Duodenal mucosa (tissue), 2 donors: ENCODE measurements at regions not wholly inside any gene's neighbourhood (a gene's known extent, or its start where the extent isn't known, plus 50 kb on each side); places are given as distances from the start of the nearest gene placed in this dataset.

Experiments
- H3K27ac ChIP-seq: one replicate; pipeline ENCODE4 v1.7.0; 2013; ENCODE audit warnings: low read depth, low read length
- H3K27me3 ChIP-seq, 2 donors: one replicate each; pipeline ENCODE4 v1.7.0; 2013; ENCODE audit warnings: low read length in 2 of 2, control low read depth in 1 of 2; ENCODE audit not compliant: insufficient read depth in 2 of 2, control insufficient read depth in 1 of 2
- H3K36me3 ChIP-seq, 2 donors: one replicate each; pipeline ENCODE4 v1.7.0; 2013; ENCODE audit warnings: low read length in 2 of 2, control low read depth in 1 of 2; ENCODE audit not compliant: insufficient read depth in 2 of 2, control insufficient read depth in 1 of 2
- H3K4me1 ChIP-seq, 2 donors: one replicate each; pipeline ENCODE4 v1.7.0; 2013; ENCODE audit warnings: low read length in 2 of 2, control low read depth in 1 of 2; ENCODE audit not compliant: insufficient read depth in 2 of 2, control insufficient read depth in 1 of 2
- H3K4me3 ChIP-seq, 2 donors: one replicate each; pipeline ENCODE4 v1.7.0; 2013; ENCODE audit warnings: low read length in 2 of 2, low read depth in 1 of 2
- H3K9ac ChIP-seq, 2 donors: one replicate each; pipeline ENCODE4 v1.7.0; 2013; ENCODE audit warnings: low read length in 2 of 2, low read depth in 1 of 2
- H3K9me3 ChIP-seq, 2 donors: one replicate each; pipeline ENCODE4 v1.7.0; 2013; ENCODE audit warnings: low read length in 2 of 2, control low read depth in 1 of 2; ENCODE audit not compliant: control insufficient read depth in 1 of 2

DNA sequence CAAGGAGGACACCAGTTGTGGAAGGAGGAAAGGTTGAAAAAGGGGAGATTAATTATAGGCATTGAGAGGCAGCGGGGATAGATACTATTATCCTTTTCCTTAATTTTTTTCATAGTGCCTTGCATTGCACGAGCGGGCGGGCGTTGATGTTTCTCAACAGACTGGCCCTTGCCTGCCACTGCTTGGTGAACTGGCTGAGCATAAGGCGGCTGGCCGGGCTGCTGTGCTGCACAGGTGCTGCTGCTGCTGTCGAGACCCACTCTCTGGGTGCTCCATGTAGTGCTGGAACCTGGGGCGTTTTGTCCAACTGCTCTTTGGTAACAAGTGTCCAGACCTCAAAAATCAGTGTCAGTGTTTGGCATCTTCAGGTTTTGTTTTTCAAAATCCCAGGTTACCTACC, 83.3 kb upstream of the PAQR3 start:
- Histone ChIP-seq H3K27me3 (no peaks in the 10 kb centered on the region), H3K4me1 (no peaks in the 10 kb centered on the region), H3K27ac (no peak overlapping the region), H3K36me3 (no peaks in the 10 kb centered on the region), H3K9ac (no peak overlapping the region), H3K4me3 (no peak overlapping the region), H3K9me3 (no peaks in the 10 kb centered on the region)

DNA sequence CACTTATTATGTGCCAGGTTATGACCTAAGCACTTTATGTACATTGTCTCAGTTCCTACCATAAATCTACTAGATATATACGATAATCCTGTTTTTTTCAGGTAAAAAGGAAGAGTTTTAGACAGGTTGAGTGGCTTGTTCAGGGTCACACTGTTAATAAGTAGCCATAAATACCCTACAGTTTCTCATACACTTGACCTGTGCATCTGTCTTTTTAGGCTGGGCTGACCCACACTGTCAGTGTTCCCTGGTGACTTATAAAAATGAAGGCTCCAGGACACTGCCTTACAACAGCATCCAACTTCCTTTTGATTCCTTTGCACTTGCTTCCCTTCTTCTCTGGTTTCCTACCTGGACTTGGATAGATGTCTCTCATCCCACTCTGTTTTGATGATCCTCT, 78.2 kb upstream of the PAQR3 start:
- no peak overlapping the region for H3K4me3 ChIP-seq
- no peak overlapping the region for H3K9ac ChIP-seq
- no peaks in the 10 kb centered on the region for H3K9me3 ChIP-seq
- no peaks in the 10 kb centered on the region for H3K27me3 ChIP-seq
- no peaks in the 10 kb centered on the region for H3K36me3 ChIP-seq
- H3K4me1 ChIP-seq, result no peaks in the 10 kb centered on the region
- H3K27ac ChIP-seq, result no peak overlapping the region

GRCh38 chr4:79016878-79017277, 77.6 kb upstream of the PAQR3 start:
- Histone ChIP-seq H3K27me3 (no peaks in the 10 kb centered on the region), H3K27ac (no peak overlapping the region), H3K9ac (no peak overlapping the region), H3K36me3 (no peaks in the 10 kb centered on the region), H3K4me3 (no peak overlapping the region), H3K9me3 (no peaks in the 10 kb centered on the region), H3K4me1 (no peaks in the 10 kb centered on the region)

DNA sequence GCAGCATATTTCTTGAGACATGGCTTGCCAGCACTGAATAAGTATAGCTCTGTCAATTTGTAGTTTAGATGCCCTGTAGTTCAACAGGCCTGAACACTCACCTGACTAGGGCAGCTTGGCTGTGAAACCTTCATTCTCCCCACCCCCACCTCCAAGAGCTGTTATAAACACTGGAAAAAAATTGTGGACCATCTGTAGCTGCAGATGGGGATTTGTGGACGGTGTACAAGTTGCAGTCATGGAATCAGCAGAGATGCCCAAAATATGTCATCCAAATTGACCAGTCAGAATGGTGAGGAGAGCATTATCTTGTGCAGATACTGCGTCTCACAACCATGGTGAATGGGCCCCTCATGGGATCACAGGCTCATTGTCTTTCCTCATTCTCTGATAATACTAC, 76.2 kb upstream of the PAQR3 start:
- H3K27me3 ChIP-seq, result no peaks in the 10 kb centered on the region
- no peak overlapping the region for H3K9ac ChIP-seq
- H3K9me3 ChIP-seq, result no peaks in the 10 kb centered on the region
- no peak overlapping the region for H3K27ac ChIP-seq
- no peaks in the 10 kb centered on the region for H3K4me1 ChIP-seq
- no peaks in the 10 kb centered on the region for H3K36me3 ChIP-seq
- no peak overlapping the region for H3K4me3 ChIP-seq

GRCh38 chr4:79014230-79014629, 75.0 kb upstream of the PAQR3 start:
- Histone ChIP-seq H3K4me1 (no peaks in the 10 kb centered on the region), H3K9ac (no peak overlapping the region), H3K27me3 (no peaks in the 10 kb centered on the region), H3K36me3 (no peaks in the 10 kb centered on the region), H3K9me3 (no peaks in the 10 kb centered on the region), H3K27ac (no peak overlapping the region), H3K4me3 (no peak overlapping the region)

DNA sequence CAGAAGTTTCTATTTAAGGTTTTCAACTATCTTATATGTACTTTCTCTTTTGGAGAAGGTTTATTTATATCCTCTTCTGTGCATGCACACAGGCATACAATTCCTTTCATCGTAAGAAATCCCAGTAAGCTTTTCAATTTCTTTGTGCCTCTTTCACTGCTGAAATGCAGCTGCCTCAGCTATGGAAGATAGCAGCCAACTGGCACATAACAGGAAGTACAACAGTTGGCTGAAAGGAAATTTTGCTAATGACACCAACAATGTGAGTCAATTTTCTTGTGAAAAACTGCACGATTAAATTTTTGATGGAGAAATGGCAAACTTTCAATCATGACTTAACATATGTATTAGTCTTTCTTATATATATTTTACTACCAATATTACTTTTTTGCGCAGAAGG, 74.5 kb upstream of the PAQR3 start:
- Histone ChIP-seq H3K9me3 (no peaks in the 10 kb centered on the region), H3K27ac (no peak overlapping the region), H3K9ac (no peak overlapping the region), H3K4me3 (no peak overlapping the region), H3K27me3 (no peaks in the 10 kb centered on the region), H3K36me3 (no peaks in the 10 kb centered on the region), H3K4me1 (no peaks in the 10 kb centered on the region)

- no peaks in the 10 kb centered on the region for H3K4me1 ChIP-seq
Observed at GRCh38 chr4:78990938-78991810, 51.9 kb upstream of the PAQR3 start.

DNA sequence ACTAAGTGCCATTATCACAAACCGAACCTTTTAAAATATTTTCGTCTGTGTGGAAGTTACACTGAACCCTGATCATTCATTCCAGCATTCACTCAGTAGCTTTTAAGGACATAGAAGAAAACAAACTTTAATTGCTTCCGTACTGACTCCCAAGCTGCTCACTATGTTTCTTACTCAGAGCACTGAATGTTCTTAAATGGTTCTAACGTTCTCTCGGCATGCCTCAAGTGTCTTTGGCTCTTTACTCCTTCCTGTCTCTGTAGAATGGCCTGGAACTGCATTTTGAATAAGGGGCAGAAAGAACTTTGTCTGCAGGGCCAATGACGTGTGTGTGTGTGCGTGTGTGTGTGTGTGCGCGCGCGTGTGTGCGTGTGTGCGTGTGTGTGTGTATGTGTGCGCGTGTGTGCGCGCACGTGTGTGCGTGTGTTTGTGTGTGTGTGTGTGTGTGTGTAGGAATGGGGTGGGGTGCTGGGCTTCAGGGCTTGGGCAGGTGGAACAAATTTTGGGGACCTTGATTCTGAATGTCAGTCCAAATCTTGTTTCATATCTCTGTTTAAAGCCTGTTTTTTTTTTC, 50.5 kb upstream of the PAQR3 start:
- Histone ChIP-seq H3K4me1 (no peaks in the 10 kb centered on the region), H3K27ac (no peak overlapping the region), H3K36me3 (no peaks in the 10 kb centered on the region), H3K9ac (no peak overlapping the region), H3K9me3 (no peaks in the 10 kb centered on the region), H3K27me3 (no peaks in the 10 kb centered on the region), H3K4me3 (no peak overlapping the region)

More at GRCh38 chr4:78990938-78991810, 51.9 kb upstream of the PAQR3 start:
- no peak overlapping the region for H3K9ac ChIP-seq
- no peaks in the 10 kb centered on the region for H3K27me3 ChIP-seq
- no peak overlapping the region for H3K4me3 ChIP-seq
- H3K9me3 ChIP-seq, result peaks cover 0 to under 1% of the 10 kb centered on the region in 2 donors
- H3K36me3 ChIP-seq, result no peaks in the 10 kb centered on the region
- no peak overlapping the region for H3K27ac ChIP-seq
